ENCODE measurements at regions not wholly inside any gene's neighbourhood (a gene's known extent, or its start where the extent isn't known, plus 50 kb on each side); places are given as distances from the start of the nearest gene placed in this dataset.
A peak's percentile ranks its signal among the peaks of the same experiment; 100 is the strongest.

DNA sequence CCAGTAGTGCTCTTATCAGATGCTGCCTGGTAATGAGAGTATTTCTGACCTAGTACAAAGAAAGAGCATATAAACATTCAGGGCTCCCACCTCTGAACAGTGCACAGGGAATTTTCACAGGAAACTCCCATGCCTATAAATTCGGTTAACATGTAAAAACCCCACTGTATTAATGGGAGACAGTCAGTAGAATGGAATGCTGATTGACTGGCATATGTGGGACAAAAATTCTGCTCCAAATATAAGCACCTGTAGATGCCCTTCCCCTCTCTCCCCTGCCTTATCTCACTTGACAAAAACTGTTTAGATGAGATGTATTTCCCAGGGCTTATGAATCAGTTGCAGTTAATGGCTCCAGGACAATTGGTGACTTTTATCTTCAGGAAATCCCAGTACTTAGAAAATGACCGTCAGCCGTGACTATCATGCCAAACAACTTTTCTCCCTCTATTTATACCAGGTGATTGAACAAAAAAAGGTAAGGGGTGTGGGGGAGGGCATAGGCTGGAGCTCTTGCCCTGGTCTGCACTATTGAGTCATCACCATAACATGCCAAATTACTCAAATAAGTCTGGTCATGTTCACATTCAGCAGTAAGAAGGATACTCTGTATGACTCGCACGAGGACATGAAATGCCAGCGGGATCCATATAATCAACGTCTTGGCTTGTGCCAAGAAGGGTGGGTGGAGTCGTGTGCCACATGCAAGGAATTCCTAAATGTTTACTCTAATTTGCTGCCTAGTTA lies 176.4 kb upstream of the BMP2 start:
- intact Hi-C loops (cut with DNase I): no loop called here
- Histone ChIP-seq H3K27me3 (no peaks in the 10 kb centered on the region), H3K4me1 (ENCODE audit: insufficient read depth) (no peaks in the 10 kb centered on the region), H3K9me3 (no peaks in the 10 kb centered on the region), H3K36me3 (no peaks in the 10 kb centered on the region), H3K4me3 (no peak overlapping the region), H3K27ac (no peak overlapping the region)
- 75 to 83% (median 78%) methylated on average over 8 of the region's 8 CpGs for WGBS, 3 donors
- DNase-seq: no peak
- no peak for TF ChIP-seq EP300 (IDR thresholded peaks at IDR 0.05)
- TF ChIP-seq, protein P1, sequence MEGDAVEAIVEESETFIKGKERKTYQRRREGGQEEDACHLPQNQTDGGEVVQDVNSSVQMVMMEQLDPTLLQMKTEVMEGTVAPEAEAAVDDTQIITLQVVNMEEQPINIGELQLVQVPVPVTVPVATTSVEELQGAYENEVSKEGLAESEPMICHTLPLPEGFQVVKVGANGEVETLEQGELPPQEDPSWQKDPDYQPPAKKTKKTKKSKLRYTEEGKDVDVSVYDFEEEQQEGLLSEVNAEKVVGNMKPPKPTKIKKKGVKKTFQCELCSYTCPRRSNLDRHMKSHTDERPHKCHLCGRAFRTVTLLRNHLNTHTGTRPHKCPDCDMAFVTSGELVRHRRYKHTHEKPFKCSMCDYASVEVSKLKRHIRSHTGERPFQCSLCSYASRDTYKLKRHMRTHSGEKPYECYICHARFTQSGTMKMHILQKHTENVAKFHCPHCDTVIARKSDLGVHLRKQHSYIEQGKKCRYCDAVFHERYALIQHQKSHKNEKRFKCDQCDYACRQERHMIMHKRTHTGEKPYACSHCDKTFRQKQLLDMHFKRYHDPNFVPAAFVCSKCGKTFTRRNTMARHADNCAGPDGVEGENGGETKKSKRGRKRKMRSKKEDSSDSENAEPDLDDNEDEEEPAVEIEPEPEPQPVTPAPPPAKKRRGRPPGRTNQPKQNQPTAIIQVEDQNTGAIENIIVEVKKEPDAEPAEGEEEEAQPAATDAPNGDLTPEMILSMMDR (IDR thresholded peaks at IDR 0.05): no peak
- no peak for TF ChIP-seq POLR2A (IDR thresholded peaks at IDR 0.05)

DNA sequence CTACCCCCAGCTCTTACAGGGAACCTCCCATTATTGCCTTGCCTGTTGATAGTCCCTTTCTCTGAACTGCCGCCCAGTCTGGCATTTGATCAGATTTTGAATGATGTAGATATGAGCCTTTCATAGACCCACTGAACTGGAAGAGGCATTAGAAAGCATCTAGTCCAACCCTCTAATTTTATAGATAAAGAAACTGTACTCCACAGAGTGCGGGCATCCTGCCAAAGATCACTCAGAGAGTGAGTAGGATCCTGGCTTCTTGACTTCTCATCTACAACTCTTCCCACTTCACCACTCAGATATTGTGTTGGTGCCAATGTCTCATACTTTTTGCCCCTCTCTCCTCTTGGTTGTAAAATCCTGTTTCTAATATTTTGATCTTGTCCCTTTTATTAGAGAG lies 179.2 kb upstream of the BMP2 start:
- Histone ChIP-seq H3K27me3 (no peaks in the 10 kb centered on the region), H3K4me1 (ENCODE audit: insufficient read depth) (no peaks in the 10 kb centered on the region), H3K4me3 (no peak overlapping the region), H3K9me3 (no peaks in the 10 kb centered on the region), H3K27ac (no peak overlapping the region), H3K36me3 (no peaks in the 10 kb centered on the region)
- WGBS, 3 donors: 58 to 75% (median 66%) methylated on average over 2 of the region's 2 CpGs
- DNase-seq: peak in 1 of 5 donors; percentile 18
- intact Hi-C loops (cut with DNase I): no loop called here
- TF ChIP-seq, protein P1 (IDR thresholded peaks at IDR 0.05): no peak
- TF ChIP-seq POLR2A (IDR thresholded peaks at IDR 0.05) (no peak), EP300 (IDR thresholded peaks at IDR 0.05) (no peak)

DNA sequence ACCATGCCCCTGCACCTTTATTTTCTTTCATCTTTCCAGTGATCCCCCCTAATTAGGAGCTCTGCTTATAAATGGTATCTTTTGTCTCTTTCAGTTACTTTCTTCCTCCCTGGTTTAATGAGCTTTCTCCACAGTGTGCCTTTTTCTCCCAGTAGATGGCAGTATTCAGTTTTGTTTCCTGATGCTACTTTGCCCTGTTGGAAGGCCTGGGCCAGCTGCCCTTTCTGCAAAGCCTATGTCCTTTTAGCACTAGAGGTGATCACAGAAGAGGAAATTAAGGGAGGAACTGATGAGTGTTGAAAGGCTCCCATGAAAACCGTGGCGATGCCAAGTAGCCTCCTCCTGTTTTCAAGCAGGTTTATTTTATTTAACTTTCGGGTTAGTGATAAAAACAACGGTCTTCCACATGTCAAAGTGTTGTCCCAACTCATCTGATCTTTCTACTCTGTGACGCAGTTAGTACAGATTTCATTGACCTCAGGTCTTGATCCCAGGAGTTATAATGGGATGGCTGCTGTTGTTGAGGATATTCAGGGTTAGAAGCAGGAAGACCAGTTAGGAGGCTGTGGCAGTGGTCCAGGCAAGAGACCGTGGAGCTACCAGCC lies 184.2 kb upstream of the BMP2 start:
- intact Hi-C loops (cut with DNase I): no loop called here
- H3K4me1 ChIP-seq (ENCODE audit: insufficient read depth): no peaks in the 10 kb centered on the region
- TF ChIP-seq, protein P1 (IDR thresholded peaks at IDR 0.05): peak in 1 of 3 donors; percentile 12
- TF ChIP-seq POLR2A (IDR thresholded peaks at IDR 0.05): no peak
- no peak overlapping the region for H3K27ac ChIP-seq
- no peaks in the 10 kb centered on the region for H3K36me3 ChIP-seq
- no peak overlapping the region for H3K4me3 ChIP-seq
- H3K9me3 ChIP-seq: no peaks in the 10 kb centered on the region
- 40 to 60% (median 42%) methylated on average over 6 of the region's 6 CpGs for WGBS, 3 donors
- H3K27me3 ChIP-seq: no peaks in the 10 kb centered on the region
- peak in 1 of 5 donors; percentile 18 for DNase-seq

DNA sequence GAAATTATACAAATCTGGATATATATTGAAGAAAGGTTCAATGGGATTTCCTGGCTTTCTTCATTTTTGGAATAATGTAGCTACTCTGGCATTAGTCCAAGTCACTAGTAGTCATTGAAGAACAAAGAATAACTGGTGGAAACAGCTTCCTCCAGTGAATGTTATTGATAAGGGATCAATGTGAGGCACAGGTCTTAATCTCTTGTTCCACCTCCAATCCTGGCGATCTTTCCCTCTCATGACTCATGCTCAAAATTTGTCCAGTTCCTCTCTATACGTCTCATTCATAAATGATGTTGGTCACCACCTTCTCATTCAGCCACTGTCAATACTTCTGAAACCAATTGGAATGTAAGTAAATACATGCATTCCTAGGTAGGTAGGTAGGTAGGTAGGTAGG lies 185.0 kb upstream of the BMP2 start:
- H3K4me1 ChIP-seq (ENCODE audit: insufficient read depth): no peaks in the 10 kb centered on the region
- no peak for DNase-seq
- H3K4me3 ChIP-seq: no peak overlapping the region
- WGBS, 3 donors: 77 to 88% (median 81%) methylated on average over 2 of the region's 2 CpGs
- no peaks in the 10 kb centered on the region for H3K36me3 ChIP-seq
- intact Hi-C loops (cut with DNase I): no loop called here
- H3K9me3 ChIP-seq: no peaks in the 10 kb centered on the region
- TF ChIP-seq POLR2A (IDR thresholded peaks at IDR 0.05): no peak
- TF ChIP-seq, protein P1 (IDR thresholded peaks at IDR 0.05): no peak
- TF ChIP-seq EP300 (IDR thresholded peaks at IDR 0.05): no peak
- no peaks in the 10 kb centered on the region for H3K27me3 ChIP-seq
- H3K27ac ChIP-seq: no peak overlapping the region

Measured in ovary (tissue), 7 donors.